Spleen (tissue), 7 donors: ENCODE measurements at regions not wholly inside any gene's neighbourhood (a gene's known extent, or its start where the extent isn't known, plus 50 kb on each side); places are given as distances from the start of the nearest gene placed in this dataset.

Source experiments
- POLR2A ChIP-seq, 3 donors: fragments of 450-650 bp; IDR thresholded peaks; one replicate each; pipeline ENCODE4 v1.5.1; 2017; ENCODE audit warnings: antibody characterized with exemption in 3 of 3, mild to moderate bottlenecking in 1 of 3
- TF ChIP-seq, protein P1 (sequence below), 11 experiments: fragments of 200-600 bp in 7 of 11; fragments of 450-650 bp in 4 of 11; sonication (generic) in 4 of 11; IDR thresholded peaks in 8 of 11; conservative IDR thresholded peaks in 3 of 11; 1 replicate in 7 of 11; 2 replicates in 4 of 11; pipeline versions ENCODE4 v1.4.0 to v1.8.0; 2016 to 2021; ENCODE audit warnings: antibody characterized with exemption in 11 of 11, inconsistent platforms in 4 of 11, mild to moderate bottlenecking in 1 of 11
- donor health status: DM: no; HTN: no; CAD: no; lungs with moderate emphysema.
- donor health status: DM: no; HTN: no; CAD: no.
- donor health status: DM: no; HTN: no; CAD: no.

DNA sequence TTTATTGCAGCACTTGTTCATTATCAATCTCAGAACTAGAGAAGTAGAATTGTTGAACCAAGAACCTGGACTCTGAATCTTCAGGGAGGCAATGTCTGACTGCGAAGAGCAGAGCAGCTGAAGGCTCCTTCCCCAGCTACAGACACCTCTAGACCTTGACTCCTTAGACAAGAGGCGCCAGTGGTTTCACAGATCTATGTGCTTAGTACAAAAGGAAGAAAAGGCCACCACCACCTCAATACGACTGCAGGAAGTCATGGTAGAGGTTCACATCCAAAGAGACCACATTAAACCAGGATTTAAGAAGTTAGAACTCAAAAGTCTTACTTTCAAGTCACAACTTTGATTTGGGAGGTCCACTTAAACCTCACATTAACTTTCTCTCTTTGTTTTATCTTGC, 158.1 kb upstream of the VRK2 start:
- TF ChIP-seq, protein P1, sequence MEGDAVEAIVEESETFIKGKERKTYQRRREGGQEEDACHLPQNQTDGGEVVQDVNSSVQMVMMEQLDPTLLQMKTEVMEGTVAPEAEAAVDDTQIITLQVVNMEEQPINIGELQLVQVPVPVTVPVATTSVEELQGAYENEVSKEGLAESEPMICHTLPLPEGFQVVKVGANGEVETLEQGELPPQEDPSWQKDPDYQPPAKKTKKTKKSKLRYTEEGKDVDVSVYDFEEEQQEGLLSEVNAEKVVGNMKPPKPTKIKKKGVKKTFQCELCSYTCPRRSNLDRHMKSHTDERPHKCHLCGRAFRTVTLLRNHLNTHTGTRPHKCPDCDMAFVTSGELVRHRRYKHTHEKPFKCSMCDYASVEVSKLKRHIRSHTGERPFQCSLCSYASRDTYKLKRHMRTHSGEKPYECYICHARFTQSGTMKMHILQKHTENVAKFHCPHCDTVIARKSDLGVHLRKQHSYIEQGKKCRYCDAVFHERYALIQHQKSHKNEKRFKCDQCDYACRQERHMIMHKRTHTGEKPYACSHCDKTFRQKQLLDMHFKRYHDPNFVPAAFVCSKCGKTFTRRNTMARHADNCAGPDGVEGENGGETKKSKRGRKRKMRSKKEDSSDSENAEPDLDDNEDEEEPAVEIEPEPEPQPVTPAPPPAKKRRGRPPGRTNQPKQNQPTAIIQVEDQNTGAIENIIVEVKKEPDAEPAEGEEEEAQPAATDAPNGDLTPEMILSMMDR (IDR thresholded peaks at IDR 0.05 in 8 of 11, conservative IDR thresholded peaks at IDR 0.05 in 3 of 11) = no peak
- TF ChIP-seq POLR2A (IDR thresholded peaks at IDR 0.05) = no peak
